GM12872 (cell line): ENCODE measurements at regions not wholly inside any gene's neighbourhood (a gene's known extent, or its start where the extent isn't known, plus 50 kb on each side); places are given as distances from the start of the nearest gene placed in this dataset.

Source experiments
- TF ChIP-seq, protein P1 (sequence below): IDR thresholded peaks from 3 replicates; pipeline ENCODE4 v1.5.1; 2011; ENCODE audit warnings: low read depth, mild to moderate bottlenecking, low read length, moderate library complexity; ENCODE audit not compliant: insufficient read depth

DNA sequence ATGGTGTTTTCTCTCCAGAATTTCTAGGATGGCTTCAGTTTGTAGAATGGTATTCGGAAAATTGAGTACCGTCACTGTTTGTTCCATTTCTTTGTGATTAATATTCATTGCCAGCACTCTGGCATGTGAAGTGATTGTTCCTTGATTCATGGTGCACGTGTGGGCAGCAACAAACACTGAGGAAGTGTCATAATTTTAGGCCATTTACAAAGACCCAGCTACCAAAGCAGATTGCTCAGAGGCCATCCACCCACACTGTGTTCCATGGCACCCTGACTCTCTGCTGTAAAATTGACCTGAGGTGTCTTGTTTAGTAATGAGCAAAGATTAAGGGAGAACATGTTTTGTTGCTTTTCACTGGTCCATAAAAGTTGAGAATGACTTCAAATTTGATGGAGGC, 250.9 kb upstream of the FMN2 start:
- TF ChIP-seq, protein P1, sequence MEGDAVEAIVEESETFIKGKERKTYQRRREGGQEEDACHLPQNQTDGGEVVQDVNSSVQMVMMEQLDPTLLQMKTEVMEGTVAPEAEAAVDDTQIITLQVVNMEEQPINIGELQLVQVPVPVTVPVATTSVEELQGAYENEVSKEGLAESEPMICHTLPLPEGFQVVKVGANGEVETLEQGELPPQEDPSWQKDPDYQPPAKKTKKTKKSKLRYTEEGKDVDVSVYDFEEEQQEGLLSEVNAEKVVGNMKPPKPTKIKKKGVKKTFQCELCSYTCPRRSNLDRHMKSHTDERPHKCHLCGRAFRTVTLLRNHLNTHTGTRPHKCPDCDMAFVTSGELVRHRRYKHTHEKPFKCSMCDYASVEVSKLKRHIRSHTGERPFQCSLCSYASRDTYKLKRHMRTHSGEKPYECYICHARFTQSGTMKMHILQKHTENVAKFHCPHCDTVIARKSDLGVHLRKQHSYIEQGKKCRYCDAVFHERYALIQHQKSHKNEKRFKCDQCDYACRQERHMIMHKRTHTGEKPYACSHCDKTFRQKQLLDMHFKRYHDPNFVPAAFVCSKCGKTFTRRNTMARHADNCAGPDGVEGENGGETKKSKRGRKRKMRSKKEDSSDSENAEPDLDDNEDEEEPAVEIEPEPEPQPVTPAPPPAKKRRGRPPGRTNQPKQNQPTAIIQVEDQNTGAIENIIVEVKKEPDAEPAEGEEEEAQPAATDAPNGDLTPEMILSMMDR: no peak

DNA sequence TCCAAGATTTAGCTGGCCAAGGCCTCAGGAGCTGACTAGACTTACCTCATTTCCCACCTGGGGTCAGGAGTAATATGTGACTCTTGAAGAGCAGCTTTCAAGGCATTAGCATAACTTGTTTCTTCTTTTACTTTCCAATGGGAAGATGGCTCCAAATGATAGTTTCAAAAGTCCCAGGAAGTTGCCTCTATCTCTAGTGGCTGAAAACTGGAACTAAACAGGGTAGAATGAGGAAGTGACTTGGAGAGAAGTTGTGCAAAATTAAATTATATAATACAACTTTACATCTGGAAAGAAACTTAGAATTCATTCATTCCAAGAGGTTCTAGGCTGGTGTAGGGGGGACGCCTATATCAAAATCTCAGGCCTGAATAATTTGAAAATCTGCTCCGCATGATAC, 250.1 kb upstream of the FMN2 start:
- TF ChIP-seq, protein P1: no peak

DNA sequence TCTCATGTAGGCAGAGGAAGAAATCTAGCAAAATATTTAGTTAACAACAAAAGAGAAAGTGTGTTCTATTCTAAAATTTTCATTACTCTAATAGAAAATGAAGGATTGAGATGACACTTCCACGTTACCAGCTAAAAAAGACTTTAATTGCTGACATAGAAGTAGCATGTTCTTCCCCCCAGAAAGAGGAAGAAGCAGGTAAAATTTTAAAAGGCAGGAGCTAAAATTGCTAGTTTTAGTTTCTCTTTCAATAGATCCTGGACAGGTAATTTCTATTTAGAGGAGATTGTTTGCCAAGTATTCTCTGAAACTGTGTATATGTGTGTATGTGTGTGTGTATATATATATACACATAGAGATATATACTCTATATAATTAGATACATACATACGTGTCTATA, 248.1 kb upstream of the FMN2 start:
- TF ChIP-seq, protein P1: no peak

DNA sequence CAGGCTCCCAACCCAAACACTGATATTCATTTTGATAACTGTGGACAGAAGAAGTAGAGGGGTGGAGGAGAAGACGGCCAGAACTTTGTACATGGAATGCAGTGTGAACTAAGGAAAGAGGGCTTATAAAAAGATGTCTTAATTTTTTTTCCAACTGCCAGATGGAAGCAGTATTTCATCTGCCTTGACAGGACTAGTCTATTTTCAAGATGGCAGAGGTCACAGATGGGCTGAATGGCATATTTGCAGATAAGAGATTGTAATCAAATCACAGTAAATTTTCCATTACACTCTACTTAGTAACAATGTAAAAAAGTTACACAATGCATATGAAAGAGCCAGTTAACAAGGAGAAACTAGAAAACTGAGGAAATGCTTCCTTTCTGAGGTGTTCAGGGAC, 246.8 kb upstream of the FMN2 start:
- TF ChIP-seq, protein P1: no peak

DNA sequence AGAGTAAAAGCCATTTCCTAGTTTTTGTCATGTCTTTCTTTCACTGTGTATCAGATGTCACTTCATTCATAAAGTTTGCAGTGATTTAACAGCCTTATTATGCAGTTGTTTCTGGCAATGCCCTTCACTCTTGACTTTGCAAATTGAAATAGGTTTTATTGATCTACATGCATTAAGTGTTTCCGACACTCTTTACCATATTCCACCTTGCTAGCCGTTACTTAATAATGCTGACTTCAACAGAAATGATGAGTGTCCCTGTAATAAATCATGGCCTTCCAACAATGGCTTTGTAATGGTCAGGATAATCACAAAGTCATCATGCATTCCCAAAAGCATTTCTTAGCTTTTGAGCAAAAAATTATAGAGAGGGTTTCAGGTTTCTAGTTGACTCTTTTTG, 236.8 kb upstream of the FMN2 start:
- TF ChIP-seq, protein P1: no peak

DNA sequence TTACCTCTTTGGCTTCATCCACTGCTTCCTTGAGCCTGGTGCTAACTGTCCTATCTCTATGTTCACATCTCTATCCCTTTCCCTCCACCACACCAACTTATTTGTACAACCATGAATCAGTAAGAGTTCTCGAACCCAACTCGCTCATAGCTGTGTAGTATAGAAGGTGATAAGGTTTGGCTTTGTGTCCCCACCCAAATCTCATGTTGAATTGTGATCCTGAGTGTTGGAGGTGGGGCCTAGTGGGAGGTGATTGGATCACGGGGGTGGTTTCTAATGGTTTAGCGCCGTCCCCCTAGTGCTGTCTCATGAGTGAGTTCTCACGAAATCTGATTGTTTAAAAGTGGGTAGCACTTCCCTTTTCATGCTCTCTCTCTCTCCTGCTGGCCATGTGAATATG, 235.6 kb upstream of the FMN2 start:
- TF ChIP-seq, protein P1: no peak

DNA sequence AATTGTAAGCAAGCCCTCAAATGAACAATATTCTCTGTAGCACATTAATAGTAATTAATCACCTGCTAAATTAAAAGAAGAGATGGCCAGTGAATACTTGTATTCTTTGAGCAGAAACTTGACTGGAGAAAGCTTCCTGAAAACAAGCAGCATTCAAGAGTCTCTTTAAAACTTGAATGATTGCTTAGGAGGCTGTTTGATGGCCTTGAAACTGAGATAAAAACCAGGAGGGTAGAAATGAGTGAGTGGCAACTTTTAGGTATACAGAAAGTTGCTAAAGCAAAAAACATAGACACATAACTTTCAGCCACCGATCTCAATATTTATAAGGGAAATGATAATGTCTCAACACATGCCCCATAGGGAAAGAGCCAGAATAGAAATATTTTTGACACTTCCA, 234.8 kb upstream of the FMN2 start:
- TF ChIP-seq, protein P1: no peak

DNA sequence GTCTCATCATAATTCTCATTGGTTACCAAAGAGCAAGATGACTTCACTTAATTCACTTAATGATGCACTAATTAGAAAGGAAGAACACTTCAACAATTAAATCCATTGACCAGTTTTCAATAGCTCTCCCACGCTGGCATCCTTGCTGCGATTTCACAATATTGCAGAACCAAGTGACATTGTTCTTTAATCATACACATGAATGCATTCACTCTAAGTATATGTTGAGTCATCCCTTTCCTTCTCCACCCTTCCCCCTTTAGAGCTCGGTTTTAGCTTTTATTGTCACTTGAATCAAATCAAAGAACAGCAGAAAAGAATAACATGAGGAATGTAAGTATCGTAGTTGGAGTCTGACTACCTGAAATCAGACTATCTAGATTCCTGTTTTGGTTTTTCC, 233.6 kb upstream of the FMN2 start:
- TF ChIP-seq, protein P1: no peak
